ENCODE measurements at regions not wholly inside any gene's neighbourhood (a gene's known extent, or its start where the extent isn't known, plus 50 kb on each side); places are given as distances from the start of the nearest gene placed in this dataset.

DNA sequence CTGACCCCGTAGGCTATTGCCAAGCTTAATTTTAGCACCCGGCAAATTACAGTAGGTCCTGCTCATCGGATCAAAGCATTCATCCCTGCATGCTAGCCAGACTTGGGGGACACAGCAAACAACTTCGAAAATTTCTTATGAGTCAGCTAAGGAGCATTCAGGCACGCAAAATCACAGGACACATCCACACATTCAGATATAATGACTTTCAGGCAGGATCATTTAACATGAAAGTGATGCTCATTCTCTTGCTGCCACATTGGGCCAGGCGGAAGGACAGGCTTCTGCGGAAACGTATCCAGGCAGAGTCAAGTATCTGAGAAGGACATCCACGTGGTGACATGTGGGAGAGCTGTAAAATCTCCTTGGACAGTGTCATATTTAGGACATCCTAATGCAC, 474.0 kb upstream of the NRP1 start:
- TF ChIP-seq, protein P1, sequence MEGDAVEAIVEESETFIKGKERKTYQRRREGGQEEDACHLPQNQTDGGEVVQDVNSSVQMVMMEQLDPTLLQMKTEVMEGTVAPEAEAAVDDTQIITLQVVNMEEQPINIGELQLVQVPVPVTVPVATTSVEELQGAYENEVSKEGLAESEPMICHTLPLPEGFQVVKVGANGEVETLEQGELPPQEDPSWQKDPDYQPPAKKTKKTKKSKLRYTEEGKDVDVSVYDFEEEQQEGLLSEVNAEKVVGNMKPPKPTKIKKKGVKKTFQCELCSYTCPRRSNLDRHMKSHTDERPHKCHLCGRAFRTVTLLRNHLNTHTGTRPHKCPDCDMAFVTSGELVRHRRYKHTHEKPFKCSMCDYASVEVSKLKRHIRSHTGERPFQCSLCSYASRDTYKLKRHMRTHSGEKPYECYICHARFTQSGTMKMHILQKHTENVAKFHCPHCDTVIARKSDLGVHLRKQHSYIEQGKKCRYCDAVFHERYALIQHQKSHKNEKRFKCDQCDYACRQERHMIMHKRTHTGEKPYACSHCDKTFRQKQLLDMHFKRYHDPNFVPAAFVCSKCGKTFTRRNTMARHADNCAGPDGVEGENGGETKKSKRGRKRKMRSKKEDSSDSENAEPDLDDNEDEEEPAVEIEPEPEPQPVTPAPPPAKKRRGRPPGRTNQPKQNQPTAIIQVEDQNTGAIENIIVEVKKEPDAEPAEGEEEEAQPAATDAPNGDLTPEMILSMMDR (IDR thresholded peaks at IDR 0.05; ENCODE audit: borderline replicate concordance, extremely low read depth, low read length, poor library complexity, severe bottlenecking), result no peak
- TF ChIP-seq EZH2 (IDR thresholded peaks at IDR 0.05; ENCODE audit: borderline replicate concordance, low read depth, low read length, severe bottlenecking), result no peak
